Liver (tissue), 8 donors: ENCODE measurements at regions not wholly inside any gene's neighbourhood (a gene's known extent, or its start where the extent isn't known, plus 50 kb on each side); places are given as distances from the start of the nearest gene placed in this dataset.
A peak's percentile ranks its signal among the peaks of the same experiment; 100 is the strongest.

Experiments
- DNase-seq: peaks from one replicate; pipeline ENCODE4 v3.0.0-alpha.2; 2017; ENCODE audit warnings: low spot score
- H3K27ac ChIP-seq, 2 donors: one replicate each; pipeline ENCODE4 v1.7.0; 2013; ENCODE audit warnings: inconsistent platforms in 2 of 2, low read length in 2 of 2, control low read depth in 1 of 2, low read depth in 1 of 2, mild to moderate bottlenecking in 1 of 2
- H3K27me3 ChIP-seq, 4 donors: one replicate each; pipeline versions ENCODE4 v1.6.1 to v1.7.0; 2013; ENCODE audit warnings: low read length in 3 of 4, inconsistent platforms in 1 of 4, mild to moderate bottlenecking in 1 of 4, moderate library complexity in 1 of 4; ENCODE audit not compliant: control insufficient read depth in 4 of 4, insufficient read depth in 4 of 4
- H3K36me3 ChIP-seq, 4 donors: one replicate each; pipeline versions ENCODE4 v1.6.1 to v1.7.0; 2013; ENCODE audit warnings: low read length in 3 of 4, mild to moderate bottlenecking in 3 of 4, low read depth in 1 of 4, moderate library complexity in 1 of 4; ENCODE audit not compliant: control insufficient read depth in 4 of 4, insufficient read depth in 3 of 4
- H3K4me1 ChIP-seq, 4 donors: one replicate each; pipeline versions ENCODE4 v1.6.1 to v1.7.0; 2013; ENCODE audit warnings: low read length in 3 of 4, mild to moderate bottlenecking in 3 of 4, moderate library complexity in 1 of 4; ENCODE audit not compliant: control insufficient read depth in 4 of 4, insufficient read depth in 4 of 4
- H3K4me3 ChIP-seq, 3 donors: one replicate each; pipeline versions ENCODE4 v1.6.1 to v1.7.0; 2013; ENCODE audit warnings: low read length in 3 of 3, control low read depth in 1 of 3, low read depth in 1 of 3, mild to moderate bottlenecking in 1 of 3
- H3K9ac ChIP-seq, 2 donors: one replicate each; pipeline ENCODE4 v1.7.0; 2013; ENCODE audit warnings: low read length in 2 of 2, mild to moderate bottlenecking in 2 of 2, moderate library complexity in 2 of 2, control low read depth in 1 of 2, low read depth in 1 of 2
- H3K9me3 ChIP-seq, 4 donors: one replicate each; pipeline versions ENCODE4 v1.6.1 to v1.7.0; 2013; ENCODE audit warnings: low read length in 3 of 4; ENCODE audit not compliant: control insufficient read depth in 4 of 4
- CTCF ChIP-seq: fragments of 150-350 bp; IDR thresholded peaks from 2 replicates; pipeline ENCODE4 v1.5.1; 2017; ENCODE audit warnings: improper control_type of control experiment, low read depth, low read length; ENCODE audit not compliant: missing input control
- EGR1 ChIP-seq, 2 donors: IDR thresholded peaks; 2 replicates each; pipeline ENCODE4 v1.6.1; 2016 to 2018; ENCODE audit warnings: antibody characterized with exemption in 2 of 2, low read depth in 2 of 2
- FOXA2 ChIP-seq: IDR thresholded peaks from 2 replicates; pipeline ENCODE4 v1.6.1; 2016; ENCODE audit warnings: antibody characterized with exemption
- GABPA ChIP-seq, 2 donors: IDR thresholded peaks in 1 of 2; conservative IDR thresholded peaks in 1 of 2; 2 replicates each; pipeline ENCODE4 v1.6.1; 2016; ENCODE audit warnings: antibody characterized with exemption in 2 of 2, mild to moderate bottlenecking in 1 of 2, moderate library complexity in 1 of 2
- HNF4A ChIP-seq, 2 donors: conservative IDR thresholded peaks; 2 replicates each; pipeline ENCODE4 v1.6.1; 2016; ENCODE audit warnings: antibody characterized with exemption in 2 of 2, mild to moderate bottlenecking in 2 of 2
- JUND ChIP-seq, 2 donors: IDR thresholded peaks; 2 replicates each; pipeline ENCODE4 v1.6.1; 2016; ENCODE audit warnings: antibody characterized with exemption in 2 of 2
- MAX ChIP-seq: IDR thresholded peaks from 2 replicates; pipeline ENCODE4 v1.6.1; 2016; ENCODE audit warnings: antibody characterized with exemption
- NR2F2 ChIP-seq: IDR thresholded peaks from 2 replicates; pipeline ENCODE4 v1.6.1; 2016; ENCODE audit warnings: antibody characterized with exemption
- RAD21 ChIP-seq, 2 donors: IDR thresholded peaks; 2 replicates each; pipeline ENCODE4 v1.6.1; 2016; ENCODE audit warnings: antibody characterized with exemption in 2 of 2, mild to moderate bottlenecking in 2 of 2
- REST ChIP-seq: IDR thresholded peaks from 2 replicates; pipeline ENCODE4 v1.6.1; 2016; ENCODE audit warnings: antibody characterized with exemption, mild to moderate bottlenecking
- RXRA ChIP-seq, 2 donors: IDR thresholded peaks; 2 replicates each; pipeline ENCODE4 v1.6.1; 2017 to 2018; ENCODE audit warnings: antibody characterized with exemption in 2 of 2, mild to moderate bottlenecking in 1 of 2
- SP1 ChIP-seq: IDR thresholded peaks from 2 replicates; pipeline ENCODE4 v1.6.1; 2018; ENCODE audit warnings: antibody characterized with exemption, mild to moderate bottlenecking
- YY1 ChIP-seq: IDR thresholded peaks from 2 replicates; pipeline ENCODE4 v1.6.1; 2016; ENCODE audit warnings: antibody characterized with exemption, mild to moderate bottlenecking
- WGBS: extraction: QIAGEN DNeasy Blood & Tissue Kit; methylation state at CpG from one replicate; pipeline ENCODE4 v1.1.7; 2013; 5-methylcytosine and 5-hydroxymethylcytosine counted together
- TF ChIP-seq, protein P1 (sequence below): IDR thresholded peaks from 2 replicates; pipeline ENCODE4 v1.6.1; 2016; ENCODE audit warnings: antibody characterized with exemption
- donor health status: healthy.
- donor health status: healthy.
- donor health status: healthy.
- donor health status: healthy.
- donor health status: healthy.

DNA sequence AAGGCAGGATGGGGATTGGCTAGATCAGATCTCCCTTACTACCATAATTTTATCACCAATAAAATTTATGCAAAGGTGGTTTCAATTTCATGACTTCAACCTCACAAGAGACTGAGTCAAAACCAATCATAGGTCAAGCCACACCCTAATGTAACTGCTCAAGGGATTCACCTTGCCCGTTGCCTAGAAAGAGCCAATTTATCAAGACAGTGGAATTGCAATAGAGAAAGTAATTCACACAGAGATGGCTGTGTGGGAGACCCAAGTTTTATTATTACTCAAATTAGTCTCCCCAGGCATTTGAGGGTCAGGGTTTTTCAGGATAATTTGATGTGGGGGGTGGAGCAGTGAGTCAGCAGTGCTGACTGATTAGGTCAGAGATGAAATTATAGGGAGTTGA lies 340.6 kb downstream of the RND3 start:
- DNase-seq: no peak
- Histone ChIP-seq H3K9me3 (peaks cover 2 to 15% (median 8%) of the 10 kb centered on the region in 4 donors), H3K36me3 (no peaks in the 10 kb centered on the region), H3K27me3 (no peaks in the 10 kb centered on the region), H3K4me3 (peak overlapping the region in 1 of 3 donors; percentile 22), H3K9ac (no peak overlapping the region), H3K27ac (no peak overlapping the region), H3K4me1 (peaks cover 0 to 6% (median 0%) of the 10 kb centered on the region in 4 donors)
- TF ChIP-seq CTCF (no peak), SP1 (no peak), NR2F2 (no peak), FOXA2 (no peak), GABPA (IDR thresholded peaks at IDR 0.05 in 1 of 2, conservative IDR thresholded peaks at IDR 0.05 in 1 of 2) (no peak)
- TF ChIP-seq, protein P1, sequence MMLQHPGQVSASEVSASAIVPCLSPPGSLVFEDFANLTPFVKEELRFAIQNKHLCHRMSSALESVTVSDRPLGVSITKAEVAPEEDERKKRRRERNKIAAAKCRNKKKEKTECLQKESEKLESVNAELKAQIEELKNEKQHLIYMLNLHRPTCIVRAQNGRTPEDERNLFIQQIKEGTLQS: no peak
- 78% methylated on average over 1 of the region's 1 CpG for WGBS

DNA sequence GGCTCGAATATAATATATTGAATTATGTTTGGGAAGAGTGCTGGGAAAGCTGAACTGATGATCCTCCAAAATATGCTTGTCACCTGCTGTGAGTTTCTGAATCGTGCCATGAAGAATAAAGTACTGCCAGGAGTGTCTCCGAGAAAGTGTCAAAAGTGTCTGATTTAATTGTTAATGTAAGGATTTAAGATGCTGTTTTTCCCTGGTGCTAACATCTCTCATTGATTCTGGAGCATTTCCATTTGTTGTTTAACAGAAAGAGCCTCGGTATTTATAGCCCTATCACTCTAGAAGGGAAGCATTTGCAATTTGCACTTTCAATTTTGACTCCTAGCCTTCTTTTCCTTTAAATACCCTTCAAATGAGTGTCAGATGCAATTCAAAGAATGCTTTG lies 342.2 kb downstream of the RND3 start:
- Histone ChIP-seq H3K4me1 (peaks cover 0 to 6% (median 0%) of the 10 kb centered on the region in 4 donors), H3K36me3 (no peaks in the 10 kb centered on the region), H3K27me3 (no peaks in the 10 kb centered on the region), H3K4me3 (no peak overlapping the region), H3K9ac (no peak overlapping the region), H3K9me3 (peaks cover 2 to 15% (median 8%) of the 10 kb centered on the region in 4 donors), H3K27ac (no peak overlapping the region)
- TF ChIP-seq MAX: no peak
- TF ChIP-seq CTCF: no peak
- TF ChIP-seq RAD21 (IDR thresholded peaks at IDR 0.05): no peak
- TF ChIP-seq EGR1 (IDR thresholded peaks at IDR 0.05; ENCODE audit: low read depth in 2 of 2): no peak
- no peak for TF ChIP-seq HNF4A (conservative IDR thresholded peaks at IDR 0.05)
- TF ChIP-seq JUND (IDR thresholded peaks at IDR 0.05): no peak
- TF ChIP-seq REST: no peak
- no peak for TF ChIP-seq FOXA2
- no peak for TF ChIP-seq RXRA (IDR thresholded peaks at IDR 0.05)
- TF ChIP-seq, protein P1: no peak
- no peak for TF ChIP-seq YY1
- no peak for DNase-seq
- WGBS: 79% methylated on average over 4 of the region's 4 CpGs
